GM23338 (cell line): ENCODE measurements at regions not wholly inside any gene's neighbourhood (a gene's known extent, or its start where the extent isn't known, plus 50 kb on each side); places are given as distances from the start of the nearest gene placed in this dataset.

Experiments
- ATAC-seq: fragments of 200-7000 bp; cut with Tn5 transposase; 3 replicates; pipeline ENCODE4 v1.9.1; 2020
- DNase-seq: peaks from one replicate; pipeline ENCODE4 v3.0.0-alpha.2; 2015; ENCODE audit warnings: low spot score
- H2AFZ ChIP-seq: fragments of 200-600 bp; sonication (generic); 2 replicates; pipeline ENCODE4 v1.8.0; 2016; ENCODE audit warnings: antibody characterized with exemption, mild to moderate bottlenecking, moderate library complexity
- H3F3A ChIP-seq: fragments of 200-600 bp; sonication (generic); replicated peaks from 2 replicates; pipeline ENCODE4 v1.8.0; 2017; ENCODE audit warnings: antibody characterized with exemption, mixed run types, low read depth
- H3K27ac ChIP-seq: fragments of 200-600 bp; sonication (generic); 2 replicates; pipeline ENCODE4 v1.6.1; 2016; ENCODE audit warnings: low read depth
- H3K27me3 ChIP-seq: fragments of 200-600 bp; sonication (generic); 2 replicates; pipeline ENCODE4 v1.8.0; 2016; ENCODE audit warnings: mild to moderate bottlenecking, mixed run types, moderate library complexity; ENCODE audit not compliant: insufficient read depth
- H3K36me3 ChIP-seq: fragments of 200-600 bp; sonication (generic); 2 replicates; pipeline ENCODE4 v1.8.0; 2016; ENCODE audit warnings: mild to moderate bottlenecking; ENCODE audit not compliant: insufficient read depth
- H3K4me1 ChIP-seq: fragments of 200-600 bp; sonication (generic); 2 replicates; pipeline ENCODE4 v1.8.0; 2016; ENCODE audit warnings: mild to moderate bottlenecking, moderate library complexity; ENCODE audit not compliant: insufficient read depth
- H3K4me2 ChIP-seq: fragments of 200-600 bp; sonication (generic); 2 replicates; pipeline ENCODE4 v1.7.1; 2017; ENCODE audit warnings: mixed run types
- H3K4me3 ChIP-seq: fragments of 200-600 bp; sonication (generic); 2 replicates; pipeline ENCODE4 v1.6.1; 2016; ENCODE audit warnings: mixed run types
- H3K79me2 ChIP-seq: fragments of 200-600 bp; sonication (generic); replicated peaks from 2 replicates; pipeline ENCODE4 v1.8.0; 2017; ENCODE audit warnings: mild to moderate bottlenecking; ENCODE audit not compliant: insufficient read depth
- H3K9me2 ChIP-seq: fragments of 200-600 bp; sonication (generic); 2 replicates; pipeline ENCODE4 v1.8.0; 2017; ENCODE audit not compliant: insufficient read depth
- H4K20me1 ChIP-seq: fragments of 200-600 bp; sonication (generic); replicated peaks from 2 replicates; pipeline ENCODE4 v1.8.0; 2017; ENCODE audit warnings: mild to moderate bottlenecking; ENCODE audit not compliant: insufficient read depth
- H3K27ac Mint-ChIP-seq: 2 replicates; pipeline ENCODE4 v1.8.0; 2020; ENCODE audit warnings: inconsistent platforms, mild to moderate bottlenecking, moderate library complexity, mixed read lengths
- H3K27me3 Mint-ChIP-seq: 3 replicates; pipeline ENCODE4 v1.8.0; 2022; ENCODE audit warnings: low read depth, mild to moderate bottlenecking, moderate library complexity, mixed read lengths, inconsistent platforms; ENCODE audit not compliant: insufficient read depth, poor library complexity
- H3K36me3 Mint-ChIP-seq: 3 replicates; pipeline ENCODE4 v1.8.0; 2021; ENCODE audit warnings: low read depth, mild to moderate bottlenecking, inconsistent platforms, moderate library complexity, mixed read lengths
- H3K4me1 Mint-ChIP-seq: 3 replicates; pipeline ENCODE4 v1.8.0; 2020; ENCODE audit warnings: mild to moderate bottlenecking, inconsistent platforms, mixed read lengths
- H3K4me3 Mint-ChIP-seq: 3 replicates; pipeline ENCODE4 v1.8.0; 2021; ENCODE audit warnings: moderate library complexity, mild to moderate bottlenecking, inconsistent platforms, mixed read lengths
- H3K9me3 Mint-ChIP-seq: 3 replicates; pipeline ENCODE4 v1.8.0; 2020; ENCODE audit warnings: moderate library complexity, mild to moderate bottlenecking, inconsistent platforms, mixed read lengths
- CREB1 ChIP-seq: fragments of 250-450 bp; sonication (Bioruptor Pico); IDR thresholded peaks from 2 replicates; pipeline ENCODE4 v1.5.0; 2020; ENCODE audit warnings: low read depth, mild to moderate bottlenecking, moderate library complexity
- CTCF ChIP-seq, 2 experiments: fragments of 200-600 bp in 1 of 2; sonication (generic) in 1 of 2; conservative IDR thresholded peaks; 2 replicates each; pipeline versions ENCODE4 v1.5.1 to v1.6.1; 2016 to 2017; ENCODE audit warnings: antibody characterized with exemption in 2 of 2, low read depth in 2 of 2, mild to moderate bottlenecking in 2 of 2, moderate library complexity in 1 of 2
- ETS1 ChIP-seq: IDR thresholded peaks from 2 replicates; pipeline ENCODE4 v1.6.1; 2016; ENCODE audit warnings: antibody characterized with exemption
- EZH2 ChIP-seq: fragments of 200-600 bp; sonication (generic); IDR thresholded peaks from one replicate; pipeline ENCODE4 v1.8.0; 2017; ENCODE audit warnings: antibody characterized with exemption, mild to moderate bottlenecking, low read depth; ENCODE audit not compliant: unreplicated experiment
- EZH2phosphoT487 ChIP-seq: fragments of 200-600 bp; sonication (generic); IDR thresholded peaks from one replicate; pipeline ENCODE4 v1.8.1; 2018; ENCODE audit warnings: antibody characterized with exemption; ENCODE audit not compliant: unreplicated experiment
- JUNB ChIP-seq: IDR thresholded peaks from one replicate; pipeline ENCODE4 v1.6.1; 2016; ENCODE audit warnings: antibody characterized with exemption; ENCODE audit not compliant: unreplicated experiment
- NANOG ChIP-seq: IDR thresholded peaks from 2 replicates; pipeline ENCODE4 v1.6.1; 2016; ENCODE audit warnings: antibody characterized with exemption, borderline replicate concordance
- POLR2AphosphoS5 ChIP-seq: IDR thresholded peaks from 2 replicates; pipeline ENCODE4 v1.6.1; 2016; ENCODE audit warnings: antibody characterized with exemption, low read depth
- REST ChIP-seq: IDR thresholded peaks from one replicate; pipeline ENCODE4 v1.6.1; 2018; ENCODE audit warnings: antibody characterized with exemption; ENCODE audit not compliant: unreplicated experiment
- STAT1 ChIP-seq: IDR thresholded peaks from one replicate; pipeline ENCODE4 v1.6.1; 2016; ENCODE audit warnings: antibody characterized with exemption; ENCODE audit not compliant: unreplicated experiment
- ZNF114 ChIP-seq: fragments of 250-450 bp; sonication (Bioruptor Pico); IDR thresholded peaks from 2 replicates; pipeline ENCODE4 v1.5.0; 2020; ENCODE audit warnings: mild to moderate bottlenecking, moderate library complexity
- ZNF331 ChIP-seq: fragments of 250-450 bp; sonication (Bioruptor Pico); IDR thresholded peaks from 2 replicates; pipeline ENCODE4 v1.5.0; 2020; ENCODE audit warnings: low read depth, mild to moderate bottlenecking, moderate library complexity
- ZNF462 ChIP-seq: fragments of 250-450 bp; sonication (Bioruptor Pico); IDR thresholded peaks from 2 replicates; pipeline ENCODE4 v1.5.0; 2020; ENCODE audit warnings: mild to moderate bottlenecking, moderate library complexity

- Histone ChIP-seq H3K4me3 (no peak overlapping the region), H2AFZ (no peak overlapping the region)
Measured at GRCh38 chr13:44711706-44712105, 135.6 kb upstream of the TSC22D1 start.

More at GRCh38 chr13:44711706-44712105, 135.6 kb upstream of the TSC22D1 start:
- Mint-ChIP-seq H3K4me1 (no peaks in the 10 kb centered on the region), H3K36me3 (no peaks in the 10 kb centered on the region; the same call in 2 of the 3 replicates), H3K9me3 (peaks cover 10% of the 10 kb centered on the region; the same call in 2 of the 3 replicates), H3K27ac (no peak overlapping the region), H3K4me3 (no peak overlapping the region), H3K27me3 (no peaks in the 10 kb centered on the region)
- Histone ChIP-seq H3K9me2 (no peaks in the 10 kb centered on the region), H3K4me1 (no peaks in the 10 kb centered on the region), H3K36me3 (no peaks in the 10 kb centered on the region), H3K4me2 (no peak overlapping the region), H3F3A (no peaks in the 10 kb centered on the region), H3K27me3 (no peaks in the 10 kb centered on the region), H4K20me1 (no peaks in the 10 kb centered on the region), H3K27ac (no peak overlapping the region), H3K79me2 (no peaks in the 10 kb centered on the region)
- TF ChIP-seq ZNF114 (no peak), ZNF462 (CRISPR knock-in tag) (no peak), CREB1 (CRISPR knock-in tag) (no peak), CTCF (conservative IDR thresholded peaks at IDR 0.05; ENCODE audit: low read depth in 2 of 2) (no peak), NANOG (no peak), STAT1 (no peak), POLR2AphosphoS5 (no peak), JUNB (no peak), EZH2phosphoT487 (no peak), ETS1 (no peak), REST (no peak), EZH2 (no peak), ZNF331 (no peak)
- no peak for DNase-seq
- ATAC-seq, result no peak
